GM12878 (cell line): ENCODE measurements at regions not wholly inside any gene's neighbourhood (a gene's known extent, or its start where the extent isn't known, plus 50 kb on each side); places are given as distances from the start of the nearest gene placed in this dataset.

Experiments
- ATAC-seq: fragments of 200-7000 bp; cut with Tn5 transposase; 3 replicates; pipeline ENCODE4 v1.9.1; 2020; ENCODE audit warnings: mild to moderate bottlenecking, moderate library complexity
- BruUV-seq: library from RNA; stranded (reverse); fragments of 400-500 nt; replicated peaks from 2 replicates; lab custom pipeline; 2021; lab: Mats Ljungman, UMichigan
- CTCF ChIA-PET: fragments of 300-600 bp; sonication (Branson Sonifier 250); formaldehyde crosslinking; extraction: SDS; loops from one replicate; lab custom pipeline; 2021; ENCODE audit warnings: inconsistent platforms; lab: Yijun Ruan, JAX
- POLR2A ChIA-PET: fragments of 350-600 bp; formaldehyde crosslinking; extraction: SDS; loops from one replicate; lab custom pipeline; 2021; ENCODE audit warnings: inconsistent platforms; lab: Charles Lee
- RAD21 ChIA-PET: fragments of 300-600 bp; sonication (Branson Sonifier 250); formaldehyde crosslinking; loops from one replicate; lab custom pipeline; 2023; ENCODE audit warnings: antibody characterized with exemption; ENCODE audit not compliant: unreplicated experiment; lab: Charles Lee
- SMC1A ChIA-PET: fragments of 300-600 bp; sonication (Branson Sonifier 250); formaldehyde crosslinking; loops from one replicate; lab custom pipeline; 2023; ENCODE audit not compliant: unreplicated experiment, uncharacterized antibody; lab: Charles Lee
- DNase-seq: peaks from one replicate; pipeline ENCODE4 v3.0.0-alpha.2; 2011; ENCODE audit warnings: low read depth, low spot score
- FAIRE-seq: peaks from 3 replicates; lab custom pipeline; 2011; peaks lifted over from hg19 to GRCh38; lab: Jason Lieb, UNC
- H2AFZ ChIP-seq: 2 replicates; pipeline ENCODE4 v1.6.0; 2011; ENCODE audit warnings: low read depth, low read length, control low read depth; ENCODE audit not compliant: control insufficient read depth
- H3K27ac ChIP-seq: 2 replicates; pipeline ENCODE4 v1.5.1; 2011; ENCODE audit warnings: control low read depth; ENCODE audit not compliant: control insufficient read depth, insufficient read depth
- H3K27me3 ChIP-seq, 2 experiments: replicated peaks in 1 of 2; 2 replicates each; pipeline versions ENCODE4 v1.6.0 to v1.6.1; 2011; ENCODE audit warnings: low read length in 1 of 2; ENCODE audit not compliant: control insufficient read depth in 2 of 2, insufficient read depth in 2 of 2
- H3K36me3 ChIP-seq, 2 experiments: 2 replicates each; pipeline ENCODE4 v1.5.1; 2011; ENCODE audit warnings: low read length in 1 of 2; ENCODE audit not compliant: control insufficient read depth in 2 of 2, insufficient read depth in 2 of 2
- H3K4me1 ChIP-seq: 2 replicates; pipeline ENCODE4 v1.6.1; 2011; ENCODE audit warnings: mild to moderate bottlenecking, low read length, moderate library complexity, mixed read lengths; ENCODE audit not compliant: control insufficient read depth, insufficient read depth
- H3K4me2 ChIP-seq: 2 replicates; pipeline ENCODE4 v1.6.0; 2011; ENCODE audit warnings: control low read depth; ENCODE audit not compliant: control insufficient read depth, insufficient read depth
- H3K4me3 ChIP-seq: fragments of 200-600 bp; sonication (generic); 2 replicates; pipeline ENCODE4 v1.5.1; 2016
- H3K79me2 ChIP-seq: 2 replicates; pipeline ENCODE4 v1.6.0; 2011; ENCODE audit warnings: low read length; ENCODE audit not compliant: control insufficient read depth, insufficient read depth
- H3K9ac ChIP-seq: 2 replicates; pipeline ENCODE4 v1.8.0; 2011; ENCODE audit warnings: low read length, control low read depth, mixed read lengths; ENCODE audit not compliant: control insufficient read depth, insufficient read depth
- H3K9me3 ChIP-seq: replicated peaks from 3 replicates; pipeline ENCODE4 v1.5.1; 2011; ENCODE audit warnings: mild to moderate bottlenecking, low read length; ENCODE audit not compliant: control insufficient read depth, insufficient read depth
- H4K20me1 ChIP-seq: 2 replicates; pipeline ENCODE4 v1.6.0; 2011; ENCODE audit not compliant: control insufficient read depth, insufficient read depth
- ATF7 ChIP-seq: fragments of 450-650 bp; IDR thresholded peaks from 2 replicates; pipeline ENCODE4 v1.6.1; 2016; ENCODE audit warnings: low read depth, mild to moderate bottlenecking
- CBX3 ChIP-seq: fragments of 200-600 bp; sonication (generic); IDR thresholded peaks from 2 replicates; pipeline ENCODE4 v1.6.1; 2016; ENCODE audit warnings: low read depth, borderline replicate concordance
- EP300 ChIP-seq, 2 experiments: fragments of 150-350 bp in 1 of 2; IDR thresholded peaks; 2 replicates each; pipeline ENCODE4 v1.6.1; 2011 to 2012; ENCODE audit warnings: low read depth in 2 of 2, low read length in 2 of 2, borderline replicate concordance in 1 of 2, improper control_type of control experiment in 1 of 2, inconsistent platforms in 1 of 2; ENCODE audit not compliant: control insufficient read depth in 1 of 2
- ESRRA ChIP-seq: IDR thresholded peaks from 2 replicates; pipeline ENCODE4 v1.6.1; 2012; ENCODE audit warnings: mild to moderate bottlenecking, low read length, improper control_type of control experiment
- PAX8 ChIP-seq: fragments of 450-650 bp; IDR thresholded peaks from 2 replicates; pipeline ENCODE4 v1.6.1; 2017; ENCODE audit warnings: mild to moderate bottlenecking, moderate library complexity
- STAT1 ChIP-seq: fragments of 450-650 bp; conservative IDR thresholded peaks from 2 replicates; pipeline ENCODE4 v1.6.1; 2014; ENCODE audit warnings: antibody characterized with exemption, mild to moderate bottlenecking
- SUZ12 ChIP-seq: fragments of 200-600 bp; sonication (generic); IDR thresholded peaks from one replicate; pipeline ENCODE4 v1.6.1; 2018; ENCODE audit warnings: antibody characterized with exemption, mild to moderate bottlenecking; ENCODE audit not compliant: unreplicated experiment
- WGBS: methylation state at CpG from one replicate; pipeline ENCODE4 v1.1.6; 2016; ENCODE audit warnings: low lambda C conversion rate; ENCODE audit not compliant: insufficient replicate concordance, insufficient coverage; ENCODE audit errors: missing lambda C conversion rate; 5-methylcytosine and 5-hydroxymethylcytosine counted together
- in situ Hi-C: fragments of 300-500 bp; cut with MboI; formaldehyde crosslinking; loops from 9 replicates; pipeline ENCODE4 v1.14.3; 2018; ENCODE audit warnings: mixed read lengths
- intact Hi-C: fragments of 100-400 bp; cut with micrococcal nuclease; formaldehyde crosslinking; loops from one replicate; pipeline ENCODE4 v1.14.2; 2022; ENCODE audit not compliant: unreplicated experiment
- TF ChIP-seq, protein P1 (sequence below): fragments of 450-650 bp; IDR thresholded peaks from 2 replicates; pipeline ENCODE4 v1.6.1; 2017; ENCODE audit warnings: mild to moderate bottlenecking, moderate library complexity
- TF ChIP-seq, protein P2 (sequence below): fragments of 450-650 bp; formaldehyde crosslinking; IDR thresholded peaks from 2 replicates; pipeline ENCODE4 v1.4.0; 2020; ENCODE audit warnings: mild to moderate bottlenecking, moderate library complexity

DNA sequence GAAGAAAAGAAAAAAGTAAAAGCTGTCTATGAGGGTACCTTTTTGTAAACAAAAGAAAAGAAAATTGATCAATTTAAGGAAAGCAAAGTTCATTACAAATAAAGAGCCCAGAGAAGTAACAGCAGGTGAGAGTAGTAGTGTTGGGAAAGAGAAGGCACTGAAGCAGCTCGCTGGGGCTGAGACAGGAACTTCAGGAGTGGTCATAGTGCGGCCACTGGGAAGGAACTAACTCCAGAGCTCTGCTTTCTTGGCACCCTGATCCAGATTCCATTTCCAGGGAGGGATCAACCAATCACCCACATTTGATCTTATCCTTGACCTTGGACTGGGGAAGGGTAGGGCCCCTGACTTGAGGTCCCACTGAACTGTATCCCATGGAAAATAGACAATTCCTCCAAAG, 617.6 kb downstream of the CPS1 start:
- no peaks in the 10 kb centered on the region for H4K20me1 ChIP-seq
- H2AFZ ChIP-seq: no peak overlapping the region
- WGBS: 5% methylated on average over 2 of the region's 2 CpGs
- H3K79me2 ChIP-seq: no peaks in the 10 kb centered on the region
- RAD21 ChIA-PET: no interaction called here
- no peaks in the 10 kb centered on the region for H3K4me1 ChIP-seq
- no peak overlapping the region for H3K4me2 ChIP-seq
- SMC1A ChIA-PET: no interaction called here
- CTCF ChIA-PET: no interaction called here
- no peaks in the 10 kb centered on the region for H3K36me3 ChIP-seq
- no peak overlapping the region for H3K9ac ChIP-seq
- in situ Hi-C loops: no loop called here
- BruUV-seq: no TSS peak
- no peaks in the 10 kb centered on the region for H3K9me3 ChIP-seq
- TF ChIP-seq PAX8 (no peak), ESRRA (no peak)
- TF ChIP-seq, all 136 proteins: peak for 0
- ATAC-seq: no peak
- Histone ChIP-seq H3K4me3 (no peak overlapping the region), H3K27me3 (no peaks in the 10 kb centered on the region), H3K27ac (no peak overlapping the region)
- FAIRE-seq: no peak
- DNase-seq: no peak
- POLR2A ChIA-PET: no interaction called here
- intact Hi-C loops: no loop called here

- Histone ChIP-seq H3K4me2 (no peak overlapping the region), H4K20me1 (no peaks in the 10 kb centered on the region), H3K4me3 (no peak overlapping the region), H3K27me3 (no peaks in the 10 kb centered on the region), H3K9me3 (no peaks in the 10 kb centered on the region), H3K27ac (no peak overlapping the region), H3K4me1 (no peaks in the 10 kb centered on the region), H3K36me3 (no peaks in the 10 kb centered on the region), H3K9ac (no peak overlapping the region), H3K79me2 (no peaks in the 10 kb centered on the region), H2AFZ (no peak overlapping the region)
- FAIRE-seq: no peak
- SMC1A ChIA-PET: no interaction called here
- WGBS: 4% methylated on average over 4 of the region's 4 CpGs
- CTCF ChIA-PET: no interaction called here
- DNase-seq: no peak
- RAD21 ChIA-PET: no interaction called here
- in situ Hi-C loops: no loop called here
- no peak for ATAC-seq
- POLR2A ChIA-PET: no interaction called here
- intact Hi-C loops: no loop called here
- no TSS peak for BruUV-seq
- TF ChIP-seq CBX3: no peak
- TF ChIP-seq, protein P1, sequence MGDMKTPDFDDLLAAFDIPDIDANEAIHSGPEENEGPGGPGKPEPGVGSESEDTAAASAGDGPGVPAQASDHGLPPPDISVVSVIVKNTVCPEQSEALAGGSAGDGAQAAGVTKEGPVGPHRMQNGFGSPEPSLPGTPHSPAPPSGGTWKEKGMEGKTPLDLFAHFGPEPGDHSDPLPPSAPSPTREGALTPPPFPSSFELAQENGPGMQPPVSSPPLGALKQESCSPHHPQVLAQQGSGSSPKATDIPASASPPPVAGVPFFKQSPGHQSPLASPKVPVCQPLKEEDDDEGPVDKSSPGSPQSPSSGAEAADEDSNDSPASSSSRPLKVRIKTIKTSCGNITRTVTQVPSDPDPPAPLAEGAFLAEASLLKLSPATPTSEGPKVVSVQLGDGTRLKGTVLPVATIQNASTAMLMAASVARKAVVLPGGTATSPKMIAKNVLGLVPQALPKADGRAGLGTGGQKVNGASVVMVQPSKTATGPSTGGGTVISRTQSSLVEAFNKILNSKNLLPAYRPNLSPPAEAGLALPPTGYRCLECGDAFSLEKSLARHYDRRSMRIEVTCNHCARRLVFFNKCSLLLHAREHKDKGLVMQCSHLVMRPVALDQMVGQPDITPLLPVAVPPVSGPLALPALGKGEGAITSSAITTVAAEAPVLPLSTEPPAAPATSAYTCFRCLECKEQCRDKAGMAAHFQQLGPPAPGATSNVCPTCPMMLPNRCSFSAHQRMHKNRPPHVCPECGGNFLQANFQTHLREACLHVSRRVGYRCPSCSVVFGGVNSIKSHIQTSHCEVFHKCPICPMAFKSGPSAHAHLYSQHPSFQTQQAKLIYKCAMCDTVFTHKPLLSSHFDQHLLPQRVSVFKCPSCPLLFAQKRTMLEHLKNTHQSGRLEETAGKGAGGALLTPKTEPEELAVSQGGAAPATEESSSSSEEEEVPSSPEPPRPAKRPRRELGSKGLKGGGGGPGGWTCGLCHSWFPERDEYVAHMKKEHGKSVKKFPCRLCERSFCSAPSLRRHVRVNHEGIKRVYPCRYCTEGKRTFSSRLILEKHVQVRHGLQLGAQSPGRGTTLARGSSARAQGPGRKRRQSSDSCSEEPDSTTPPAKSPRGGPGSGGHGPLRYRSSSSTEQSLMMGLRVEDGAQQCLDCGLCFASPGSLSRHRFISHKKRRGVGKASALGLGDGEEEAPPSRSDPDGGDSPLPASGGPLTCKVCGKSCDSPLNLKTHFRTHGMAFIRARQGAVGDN: no peak
- no peak for TF ChIP-seq SUZ12
- TF ChIP-seq, protein P2, sequence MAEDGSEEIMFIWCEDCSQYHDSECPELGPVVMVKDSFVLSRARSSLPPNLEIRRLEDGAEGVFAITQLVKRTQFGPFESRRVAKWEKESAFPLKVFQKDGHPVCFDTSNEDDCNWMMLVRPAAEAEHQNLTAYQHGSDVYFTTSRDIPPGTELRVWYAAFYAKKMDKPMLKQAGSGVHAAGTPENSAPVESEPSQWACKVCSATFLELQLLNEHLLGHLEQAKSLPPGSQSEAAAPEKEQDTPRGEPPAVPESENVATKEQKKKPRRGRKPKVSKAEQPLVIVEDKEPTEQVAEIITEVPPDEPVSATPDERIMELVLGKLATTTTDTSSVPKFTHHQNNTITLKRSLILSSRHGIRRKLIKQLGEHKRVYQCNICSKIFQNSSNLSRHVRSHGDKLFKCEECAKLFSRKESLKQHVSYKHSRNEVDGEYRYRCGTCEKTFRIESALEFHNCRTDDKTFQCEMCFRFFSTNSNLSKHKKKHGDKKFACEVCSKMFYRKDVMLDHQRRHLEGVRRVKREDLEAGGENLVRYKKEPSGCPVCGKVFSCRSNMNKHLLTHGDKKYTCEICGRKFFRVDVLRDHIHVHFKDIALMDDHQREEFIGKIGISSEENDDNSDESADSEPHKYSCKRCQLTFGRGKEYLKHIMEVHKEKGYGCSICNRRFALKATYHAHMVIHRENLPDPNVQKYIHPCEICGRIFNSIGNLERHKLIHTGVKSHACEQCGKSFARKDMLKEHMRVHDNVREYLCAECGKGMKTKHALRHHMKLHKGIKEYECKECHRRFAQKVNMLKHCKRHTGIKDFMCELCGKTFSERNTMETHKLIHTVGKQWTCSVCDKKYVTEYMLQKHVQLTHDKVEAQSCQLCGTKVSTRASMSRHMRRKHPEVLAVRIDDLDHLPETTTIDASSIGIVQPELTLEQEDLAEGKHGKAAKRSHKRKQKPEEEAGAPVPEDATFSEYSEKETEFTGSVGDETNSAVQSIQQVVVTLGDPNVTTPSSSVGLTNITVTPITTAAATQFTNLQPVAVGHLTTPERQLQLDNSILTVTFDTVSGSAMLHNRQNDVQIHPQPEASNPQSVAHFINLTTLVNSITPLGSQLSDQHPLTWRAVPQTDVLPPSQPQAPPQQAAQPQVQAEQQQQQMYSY: no peak
- TF ChIP-seq EP300 (IDR thresholded peaks at IDR 0.05; ENCODE audit: borderline replicate concordance in 1 of 2, control insufficient read depth in 1 of 2, low read depth in 2 of 2, low read length in 2 of 2): no peak
- no peak for TF ChIP-seq STAT1
- no peak for TF ChIP-seq ATF7
These were observed 618.2 kb downstream of the CPS1 start for GRCh38 chr2:211174631-211175030.
